ENCODE measurements at regions not wholly inside any gene's neighbourhood (a gene's known extent, or its start where the extent isn't known, plus 50 kb on each side); places are given as distances from the start of the nearest gene placed in this dataset.

- ATAC-seq (replicated peaks) (no peak), DNase-seq (no peak)
- Mint-ChIP-seq H3K27ac (no peak overlapping the region), H3K9me3 (no peaks in the 10 kb centered on the region), H3K4me1 (ENCODE audit: low read depth in 2 of 2) (peaks cover 0 to 4% of the 10 kb centered on the region in 2 donors), H3K4me3 (no peak overlapping the region), H3K36me3 (ENCODE audit: insufficient read depth) (no peaks in the 10 kb centered on the region), H3K27me3 (peaks cover 17% of the 10 kb centered on the region in 2 donors)
Measured at GRCh38 chr7:106791526-106791925, 73.6 kb upstream of the PIK3CG start.

GRCh38 chr7:106792233-106792926, 72.7 kb upstream of the PIK3CG start:
- DNase-seq (no peak), ATAC-seq (replicated peaks) (no peak)
- Mint-ChIP-seq H3K9me3 (no peaks in the 10 kb centered on the region), H3K27me3 (peaks cover 17% of the 10 kb centered on the region in 2 donors), H3K36me3 (ENCODE audit: insufficient read depth) (no peaks in the 10 kb centered on the region), H3K27ac (no peak overlapping the region), H3K4me3 (no peak overlapping the region), H3K4me1 (ENCODE audit: low read depth in 2 of 2) (peaks cover 0 to 4% of the 10 kb centered on the region in 2 donors)

- peak; percentile 56 for ATAC-seq (replicated peaks)
- H3K36me3 Mint-ChIP-seq (ENCODE audit: insufficient read depth), result no peaks in the 10 kb centered on the region
- peaks cover 0 to 4% of the 10 kb centered on the region in 2 donors for H3K4me1 Mint-ChIP-seq (ENCODE audit: low read depth in 2 of 2)
- no peak overlapping the region for H3K27ac Mint-ChIP-seq
- peaks cover 17% of the 10 kb centered on the region in 2 donors for H3K27me3 Mint-ChIP-seq
- DNase-seq, result peak; percentile 36 to 45 (median 43)
- H3K9me3 Mint-ChIP-seq, result no peaks in the 10 kb centered on the region
- no peak overlapping the region for H3K4me3 Mint-ChIP-seq
Measured at GRCh38 chr7:106793015-106793975, 71.8 kb upstream of the PIK3CG start.

- Mint-ChIP-seq H3K27me3 (peaks cover 16 to 17% of the 10 kb centered on the region in 2 donors), H3K9me3 (no peaks in the 10 kb centered on the region), H3K36me3 (ENCODE audit: insufficient read depth) (no peaks in the 10 kb centered on the region), H3K27ac (no peak overlapping the region), H3K4me1 (ENCODE audit: low read depth in 2 of 2) (peaks cover 0 to 4% of the 10 kb centered on the region in 2 donors), H3K4me3 (no peak overlapping the region)
- ATAC-seq (replicated peaks) (no peak), DNase-seq (no peak)
Measured at GRCh38 chr7:106794276-106795083, 70.6 kb upstream of the PIK3CG start.

- ATAC-seq (replicated peaks) (no peak), DNase-seq (no peak)
- H3K27ac Mint-ChIP-seq, result peak overlapping the region in 1 of 2 donors; percentile 4
- peaks cover 10 to 12% of the 10 kb centered on the region in 2 donors for H3K27me3 Mint-ChIP-seq
- H3K4me1 Mint-ChIP-seq (ENCODE audit: low read depth in 2 of 2), result peaks cover 0 to 4% of the 10 kb centered on the region in 2 donors
- no peak overlapping the region for H3K4me3 Mint-ChIP-seq
- no peaks in the 10 kb centered on the region for H3K9me3 Mint-ChIP-seq
- no peaks in the 10 kb centered on the region for H3K36me3 Mint-ChIP-seq (ENCODE audit: insufficient read depth)
Measured at GRCh38 chr7:106795084-106795876, 69.8 kb upstream of the PIK3CG start.

GRCh38 chr7:106795877-106796231, 69.2 kb upstream of the PIK3CG start:
- Mint-ChIP-seq H3K27me3 (peaks cover 7 to 16% of the 10 kb centered on the region in 2 donors), H3K4me3 (no peak overlapping the region), H3K9me3 (no peaks in the 10 kb centered on the region), H3K27ac (peak overlapping the region in 1 of 2 donors; percentile 4), H3K4me1 (ENCODE audit: low read depth in 2 of 2) (peaks cover 0 to 4% of the 10 kb centered on the region in 2 donors), H3K36me3 (ENCODE audit: insufficient read depth) (no peaks in the 10 kb centered on the region)
- no peak for DNase-seq
- ATAC-seq (replicated peaks), result no peak

GRCh38 chr7:106797937-106798336, 67.1 kb upstream of the PIK3CG start:
- H3K4me3 Mint-ChIP-seq, result no peak overlapping the region
- no peak for DNase-seq
- no peaks in the 10 kb centered on the region for H3K9me3 Mint-ChIP-seq
- peaks cover 0 to 3% of the 10 kb centered on the region in 2 donors for H3K4me1 Mint-ChIP-seq (ENCODE audit: low read depth in 2 of 2)
- no peaks in the 10 kb centered on the region for H3K36me3 Mint-ChIP-seq (ENCODE audit: insufficient read depth)
- no peak overlapping the region for H3K27ac Mint-ChIP-seq
- no peak for ATAC-seq (replicated peaks)
- H3K27me3 Mint-ChIP-seq, result peaks cover 0 to 14% of the 10 kb centered on the region in 2 donors

GRCh38 chr7:106802589-106802988, 62.5 kb upstream of the PIK3CG start:
- DNase-seq (no peak), ATAC-seq (replicated peaks) (no peak)
- Mint-ChIP-seq H3K4me1 (ENCODE audit: low read depth in 2 of 2) (no peaks in the 10 kb centered on the region), H3K36me3 (ENCODE audit: insufficient read depth) (no peaks in the 10 kb centered on the region), H3K4me3 (no peak overlapping the region), H3K27me3 (peaks cover 0 to 14% of the 10 kb centered on the region in 2 donors), H3K27ac (no peak overlapping the region), H3K9me3 (no peaks in the 10 kb centered on the region)

GRCh38 chr7:106806556-106806955, 58.5 kb upstream of the PIK3CG start:
- Mint-ChIP-seq H3K27ac (no peak overlapping the region), H3K4me1 (ENCODE audit: low read depth in 2 of 2) (peaks cover 4% of the 10 kb centered on the region in 2 donors), H3K36me3 (ENCODE audit: insufficient read depth) (no peaks in the 10 kb centered on the region), H3K4me3 (no peak overlapping the region), H3K9me3 (no peaks in the 10 kb centered on the region), H3K27me3 (peaks cover 0 to 4% of the 10 kb centered on the region in 2 donors)
- ATAC-seq (replicated peaks) (no peak), DNase-seq (no peak)

- no peak overlapping the region for H3K4me3 Mint-ChIP-seq
- H3K36me3 Mint-ChIP-seq (ENCODE audit: insufficient read depth), result no peaks in the 10 kb centered on the region
- H3K4me1 Mint-ChIP-seq (ENCODE audit: low read depth in 2 of 2), result peaks cover 11% of the 10 kb centered on the region in 2 donors
- no peaks in the 10 kb centered on the region for H3K9me3 Mint-ChIP-seq
- no peaks in the 10 kb centered on the region for H3K27me3 Mint-ChIP-seq
- no peak for DNase-seq
- no peak overlapping the region for H3K27ac Mint-ChIP-seq
- no peak for ATAC-seq (replicated peaks)
Measured at GRCh38 chr7:106807474-106807873, 57.6 kb upstream of the PIK3CG start.

GRCh38 chr7:106808967-106809635, 56.0 kb upstream of the PIK3CG start:
- no peak for DNase-seq
- no peak for ATAC-seq (replicated peaks)

GRCh38 chr7:106811472-106811871, 53.6 kb upstream of the PIK3CG start:
- Mint-ChIP-seq H3K9me3 (no peaks in the 10 kb centered on the region), H3K4me3 (no peak overlapping the region), H3K27ac (peak overlapping the region; percentile 79 to 88), H3K4me1 (ENCODE audit: low read depth in 2 of 2) (peaks cover 11 to 14% of the 10 kb centered on the region in 2 donors), H3K36me3 (ENCODE audit: insufficient read depth) (no peaks in the 10 kb centered on the region), H3K27me3 (no peaks in the 10 kb centered on the region)
- ATAC-seq (replicated peaks) (no peak), DNase-seq (no peak)

More at GRCh38 chr7:106808967-106809635, 56.0 kb upstream of the PIK3CG start:
- Mint-ChIP-seq H3K27me3 (no peaks in the 10 kb centered on the region), H3K9me3 (no peaks in the 10 kb centered on the region), H3K27ac (no peak overlapping the region), H3K4me1 (ENCODE audit: low read depth in 2 of 2) (peaks cover 11% of the 10 kb centered on the region in 2 donors), H3K4me3 (no peak overlapping the region), H3K36me3 (ENCODE audit: insufficient read depth) (no peaks in the 10 kb centered on the region)

All from effector memory CD8-positive, alpha-beta T cell (primary cell).